ENCODE measurements at regions not wholly inside any gene's neighbourhood (a gene's known extent, or its start where the extent isn't known, plus 50 kb on each side); places are given as distances from the start of the nearest gene placed in this dataset.
"Not testable (repeated sequence)": the region's sequence is repeated elsewhere in the genome, so short reads cannot be mapped to it uniquely, and the experiment has no call there.

DNA sequence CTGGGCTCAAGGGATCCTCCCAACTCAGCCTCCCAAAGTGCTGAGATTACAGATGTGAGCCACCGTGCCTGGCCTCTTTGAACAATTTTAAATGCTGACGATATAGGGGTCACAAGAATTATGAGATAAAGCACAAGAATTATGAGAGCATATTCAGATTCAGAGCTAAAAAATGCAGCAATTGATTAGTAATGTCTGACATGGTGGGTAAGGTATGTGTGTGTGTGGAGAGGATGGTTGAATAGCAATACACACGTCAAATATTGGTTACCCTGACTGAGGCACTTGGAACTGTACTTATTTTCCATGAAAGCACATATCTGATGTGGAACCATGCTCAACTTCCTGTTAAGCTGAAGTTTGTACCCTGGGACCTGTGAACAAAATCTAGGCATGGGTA, 115.6 kb downstream of the EOMES start:
- Histone ChIP-seq H3K9me3 (ENCODE audit: low read length) (no peaks in the 10 kb centered on the region), H3K79me2 (ENCODE audit: insufficient read depth, low read depth, low read length) (no peaks in the 10 kb centered on the region), H3K4me2 (ENCODE audit: low read length) (no peak overlapping the region), H2AFZ (ENCODE audit: low read length) (no peak overlapping the region), H3K9me2 (ENCODE audit: insufficient read depth, low read length) (no peaks in the 10 kb centered on the region), H3K4me3 (ENCODE audit: low read depth, low read length, poor library complexity, severe bottlenecking) (no peak overlapping the region), H4K20me1 (ENCODE audit: insufficient read depth, low read length) (no peaks in the 10 kb centered on the region), H3K36me3 (ENCODE audit: insufficient read depth, low read length) (no peaks in the 10 kb centered on the region), H3K27ac (ENCODE audit: low read depth, low read length, poor library complexity, severe bottlenecking) (no peak overlapping the region), H3K4me1 (ENCODE audit: insufficient read depth, low read length, poor library complexity, severe bottlenecking) (no peaks in the 10 kb centered on the region)
- intact Hi-C loops (cut with micrococcal nuclease; ENCODE audit: unreplicated experiment), result no loop called here
- TF ChIP-seq EZH2phosphoT487 (IDR thresholded peaks at IDR 0.05; ENCODE audit: borderline replicate concordance, low read depth, low read length), result no peak
- TF ChIP-seq, protein P1, sequence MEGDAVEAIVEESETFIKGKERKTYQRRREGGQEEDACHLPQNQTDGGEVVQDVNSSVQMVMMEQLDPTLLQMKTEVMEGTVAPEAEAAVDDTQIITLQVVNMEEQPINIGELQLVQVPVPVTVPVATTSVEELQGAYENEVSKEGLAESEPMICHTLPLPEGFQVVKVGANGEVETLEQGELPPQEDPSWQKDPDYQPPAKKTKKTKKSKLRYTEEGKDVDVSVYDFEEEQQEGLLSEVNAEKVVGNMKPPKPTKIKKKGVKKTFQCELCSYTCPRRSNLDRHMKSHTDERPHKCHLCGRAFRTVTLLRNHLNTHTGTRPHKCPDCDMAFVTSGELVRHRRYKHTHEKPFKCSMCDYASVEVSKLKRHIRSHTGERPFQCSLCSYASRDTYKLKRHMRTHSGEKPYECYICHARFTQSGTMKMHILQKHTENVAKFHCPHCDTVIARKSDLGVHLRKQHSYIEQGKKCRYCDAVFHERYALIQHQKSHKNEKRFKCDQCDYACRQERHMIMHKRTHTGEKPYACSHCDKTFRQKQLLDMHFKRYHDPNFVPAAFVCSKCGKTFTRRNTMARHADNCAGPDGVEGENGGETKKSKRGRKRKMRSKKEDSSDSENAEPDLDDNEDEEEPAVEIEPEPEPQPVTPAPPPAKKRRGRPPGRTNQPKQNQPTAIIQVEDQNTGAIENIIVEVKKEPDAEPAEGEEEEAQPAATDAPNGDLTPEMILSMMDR (conservative IDR thresholded peaks at IDR 0.05; ENCODE audit: low read length), result no peak
- DNase-seq (ENCODE audit: low spot score), result no peak
- BruUV-seq (replicated peaks), result no TSS peak
- ChIA-PET CTCF (ENCODE audit: unreplicated experiment) (interaction anchor here (1.0 kb wide), 1 partner anchor 17 kb away, joined by 4 read pairs; no protein-coding TSS in a partner anchor), POLR2A (interaction anchor here (0.6 to 0.9 kb wide), 2 partner anchors 21 to 712 kb away, joined by 3 to 4 read pairs; no protein-coding TSS in a partner anchor)

GRCh38 chr3:27601311-27601710, 117.1 kb upstream of the SLC4A7 start:
- H3K27ac ChIP-seq (ENCODE audit: low read depth, low read length, poor library complexity, severe bottlenecking); H2AFZ ChIP-seq (ENCODE audit: low read length); H3K4me3 ChIP-seq (ENCODE audit: low read depth, low read length, poor library complexity, severe bottlenecking); H3K36me3 ChIP-seq (ENCODE audit: insufficient read depth, low read length); H3K4me1 ChIP-seq (ENCODE audit: insufficient read depth, low read length, poor library complexity, severe bottlenecking); BruUV-seq (replicated peaks); H4K20me1 ChIP-seq (ENCODE audit: insufficient read depth, low read length); H3K9me3 ChIP-seq (ENCODE audit: low read length); intact Hi-C loops (cut with micrococcal nuclease; ENCODE audit: unreplicated experiment); CTCF ChIA-PET (ENCODE audit: unreplicated experiment); H3K4me2 ChIP-seq (ENCODE audit: low read length); POLR2A ChIA-PET; DNase-seq (ENCODE audit: low spot score); H3K79me2 ChIP-seq (ENCODE audit: insufficient read depth, low read depth, low read length); H3K9me2 ChIP-seq (ENCODE audit: insufficient read depth, low read length): not testable (repeated sequence)

DNA sequence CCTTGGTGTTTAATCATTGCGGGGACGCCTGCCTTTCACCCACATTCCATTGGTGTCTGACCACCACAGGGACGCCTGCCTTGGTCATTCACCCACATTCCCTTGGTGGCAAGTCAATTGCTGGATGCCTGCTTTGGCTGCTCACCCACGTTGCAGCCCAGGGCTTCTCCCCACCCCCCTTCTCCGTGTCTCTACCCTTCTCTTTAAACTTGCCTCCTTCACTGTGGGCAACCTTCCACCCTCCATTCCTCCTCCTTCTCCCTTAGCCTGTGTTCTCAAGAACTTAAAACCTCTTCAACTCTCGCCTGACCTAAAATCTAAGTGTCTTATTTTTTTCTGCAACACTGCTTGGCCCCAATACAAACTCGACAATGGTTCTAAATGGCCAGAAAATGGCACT, 115.6 kb upstream of the SLC4A7 start:
- H3K4me2 ChIP-seq (ENCODE audit: low read length); H3K27ac ChIP-seq (ENCODE audit: low read depth, low read length, poor library complexity, severe bottlenecking); H3K4me1 ChIP-seq (ENCODE audit: insufficient read depth, low read length, poor library complexity, severe bottlenecking); DNase-seq (ENCODE audit: low spot score); BruUV-seq (replicated peaks); intact Hi-C loops (cut with micrococcal nuclease; ENCODE audit: unreplicated experiment); CTCF ChIA-PET (ENCODE audit: unreplicated experiment); H4K20me1 ChIP-seq (ENCODE audit: insufficient read depth, low read length); H3K9me3 ChIP-seq (ENCODE audit: low read length); H3K79me2 ChIP-seq (ENCODE audit: insufficient read depth, low read depth, low read length); POLR2A ChIA-PET; H2AFZ ChIP-seq (ENCODE audit: low read length); H3K9me2 ChIP-seq (ENCODE audit: insufficient read depth, low read length); H3K36me3 ChIP-seq (ENCODE audit: insufficient read depth, low read length); H3K4me3 ChIP-seq (ENCODE audit: low read depth, low read length, poor library complexity, severe bottlenecking): not testable (repeated sequence)

DNA sequence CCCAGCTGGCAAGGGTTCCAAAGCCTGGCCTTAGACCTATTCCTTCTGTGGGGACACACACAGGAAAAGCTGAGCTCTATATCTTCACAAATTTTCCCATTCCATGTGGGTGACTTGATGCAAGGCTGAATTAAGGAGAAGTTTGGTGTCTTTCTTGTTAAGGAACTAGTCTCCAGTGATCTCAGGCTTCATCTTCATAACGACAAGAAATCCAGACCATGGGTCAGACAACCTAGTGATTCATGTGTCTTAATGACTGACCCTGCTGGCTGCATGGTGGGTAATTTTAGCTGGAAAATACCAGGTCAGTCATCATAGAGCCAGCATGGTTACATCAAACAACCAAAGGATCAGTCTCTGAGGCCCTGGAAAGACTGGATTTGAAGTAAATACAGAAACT, 112.7 kb upstream of the SLC4A7 start:
- no TSS peak for BruUV-seq (replicated peaks)
- TF ChIP-seq, protein P1 (conservative IDR thresholded peaks at IDR 0.05; ENCODE audit: low read length), result no peak
- TF ChIP-seq EZH2phosphoT487 (IDR thresholded peaks at IDR 0.05; ENCODE audit: borderline replicate concordance, low read depth, low read length), result no peak
- H3K4me1 ChIP-seq (ENCODE audit: insufficient read depth, low read length, poor library complexity, severe bottlenecking), result no peaks in the 10 kb centered on the region
- no peak for DNase-seq (ENCODE audit: low spot score)
- H3K9me2 ChIP-seq (ENCODE audit: insufficient read depth, low read length), result no peaks in the 10 kb centered on the region
- H3K27ac ChIP-seq (ENCODE audit: low read depth, low read length, poor library complexity, severe bottlenecking), result no peak overlapping the region
- no peak overlapping the region for H3K4me3 ChIP-seq (ENCODE audit: low read depth, low read length, poor library complexity, severe bottlenecking)
- no peaks in the 10 kb centered on the region for H4K20me1 ChIP-seq (ENCODE audit: insufficient read depth, low read length)
- H3K9me3 ChIP-seq (ENCODE audit: low read length), result no peaks in the 10 kb centered on the region
- H3K36me3 ChIP-seq (ENCODE audit: insufficient read depth, low read length), result no peaks in the 10 kb centered on the region
- intact Hi-C loops (cut with micrococcal nuclease; ENCODE audit: unreplicated experiment), result no loop called here
- CTCF ChIA-PET (ENCODE audit: unreplicated experiment), result no interaction called here
- no peaks in the 10 kb centered on the region for H3K79me2 ChIP-seq (ENCODE audit: insufficient read depth, low read depth, low read length)
- POLR2A ChIA-PET, result no interaction called here
- H2AFZ ChIP-seq (ENCODE audit: low read length), result no peak overlapping the region
- H3K4me2 ChIP-seq (ENCODE audit: low read length), result no peak overlapping the region
